ENCODE measurements at regions not wholly inside any gene's neighbourhood (a gene's known extent, or its start where the extent isn't known, plus 50 kb on each side); places are given as distances from the start of the nearest gene placed in this dataset.

DNA sequence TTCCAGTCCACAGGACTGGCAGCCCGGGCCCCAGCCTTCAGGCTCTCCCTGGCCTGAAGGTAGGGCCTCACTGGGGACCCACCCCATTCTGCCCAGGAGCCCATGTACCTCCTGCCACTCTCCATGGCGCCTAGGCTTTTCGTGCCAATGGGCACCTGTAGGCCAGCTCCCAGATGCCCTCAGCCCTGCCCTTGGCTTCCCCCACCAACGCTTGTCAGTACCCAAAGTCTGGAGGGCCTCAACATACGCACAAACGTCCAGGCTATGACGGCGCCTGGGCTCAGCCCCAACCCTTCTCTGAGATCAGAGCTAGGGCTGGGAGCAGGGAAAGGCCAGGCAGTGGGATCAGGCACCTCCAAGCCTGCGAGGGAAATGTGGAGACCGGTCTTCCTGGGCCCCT is 816.9 kb upstream of the LUZP2 start:
- H3K4me3 ChIP-seq (ENCODE audit: control insufficient read depth in 2 of 3, extremely low read depth in 1 of 3, insufficient read depth in 2 of 3, low read depth in 1 of 3, low read length in 3 of 3): no peak overlapping the region
- H3K4me1 ChIP-seq (ENCODE audit: control insufficient read depth, extremely low read depth, insufficient read depth, low read length): no peaks in the 10 kb centered on the region
- dilution Hi-C loops (cut with MboI; ENCODE audit: extremely low pct_ligation_motif_present, low sequenced_read_pairs): no loop called here
- H3K4me2 ChIP-seq (ENCODE audit: control insufficient read depth, extremely low read depth, insufficient read depth, low read depth, low read length): no peak overlapping the region
- no peaks in the 10 kb centered on the region for H3K79me2 ChIP-seq (ENCODE audit: control insufficient read depth, insufficient read depth, low read length)
- peaks cover 3% of the 10 kb centered on the region for H3K9me3 ChIP-seq (ENCODE audit: control insufficient read depth, low read depth, low read length)
- H3K9ac ChIP-seq (ENCODE audit: control insufficient read depth, extremely low read depth, insufficient read depth, low read length): no peak overlapping the region
- no peak for TF ChIP-seq EZH2 (IDR thresholded peaks at IDR 0.05; ENCODE audit: low read length)
- TF ChIP-seq, protein P1, sequence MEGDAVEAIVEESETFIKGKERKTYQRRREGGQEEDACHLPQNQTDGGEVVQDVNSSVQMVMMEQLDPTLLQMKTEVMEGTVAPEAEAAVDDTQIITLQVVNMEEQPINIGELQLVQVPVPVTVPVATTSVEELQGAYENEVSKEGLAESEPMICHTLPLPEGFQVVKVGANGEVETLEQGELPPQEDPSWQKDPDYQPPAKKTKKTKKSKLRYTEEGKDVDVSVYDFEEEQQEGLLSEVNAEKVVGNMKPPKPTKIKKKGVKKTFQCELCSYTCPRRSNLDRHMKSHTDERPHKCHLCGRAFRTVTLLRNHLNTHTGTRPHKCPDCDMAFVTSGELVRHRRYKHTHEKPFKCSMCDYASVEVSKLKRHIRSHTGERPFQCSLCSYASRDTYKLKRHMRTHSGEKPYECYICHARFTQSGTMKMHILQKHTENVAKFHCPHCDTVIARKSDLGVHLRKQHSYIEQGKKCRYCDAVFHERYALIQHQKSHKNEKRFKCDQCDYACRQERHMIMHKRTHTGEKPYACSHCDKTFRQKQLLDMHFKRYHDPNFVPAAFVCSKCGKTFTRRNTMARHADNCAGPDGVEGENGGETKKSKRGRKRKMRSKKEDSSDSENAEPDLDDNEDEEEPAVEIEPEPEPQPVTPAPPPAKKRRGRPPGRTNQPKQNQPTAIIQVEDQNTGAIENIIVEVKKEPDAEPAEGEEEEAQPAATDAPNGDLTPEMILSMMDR (optimal IDR thresholded peaks at IDR 0.05 in 1 of 3, IDR thresholded peaks at IDR 0.05 in 1 of 3, conservative IDR thresholded peaks at IDR 0.05 in 1 of 3; ENCODE audit: extremely low read depth in 1 of 3, insufficient read depth in 2 of 3, low read length in 3 of 3): no peak
- H3K27me3 ChIP-seq (ENCODE audit: control insufficient read depth, extremely low read depth, insufficient read depth, low read length): no peaks in the 10 kb centered on the region
- DNase-seq (ENCODE audit: low read depth, low spot score): no peak
- H3K36me3 ChIP-seq (ENCODE audit: control insufficient read depth in 2 of 2, extremely low read depth in 1 of 2, insufficient read depth in 2 of 2, low read length in 2 of 2): no peaks in the 10 kb centered on the region
- H2AFZ ChIP-seq (ENCODE audit: control insufficient read depth, low read length): no peak overlapping the region
- no peaks in the 10 kb centered on the region for H4K20me1 ChIP-seq (ENCODE audit: control insufficient read depth, extremely low read depth, insufficient read depth, low read length)
- no peak overlapping the region for H3K27ac ChIP-seq (ENCODE audit: control insufficient read depth, insufficient read depth, low read length)
- FAIRE-seq: no peak
- H3K9me1 ChIP-seq (ENCODE audit: control insufficient read depth, extremely low read depth, insufficient read depth, low read length): no peaks in the 10 kb centered on the region

DNA sequence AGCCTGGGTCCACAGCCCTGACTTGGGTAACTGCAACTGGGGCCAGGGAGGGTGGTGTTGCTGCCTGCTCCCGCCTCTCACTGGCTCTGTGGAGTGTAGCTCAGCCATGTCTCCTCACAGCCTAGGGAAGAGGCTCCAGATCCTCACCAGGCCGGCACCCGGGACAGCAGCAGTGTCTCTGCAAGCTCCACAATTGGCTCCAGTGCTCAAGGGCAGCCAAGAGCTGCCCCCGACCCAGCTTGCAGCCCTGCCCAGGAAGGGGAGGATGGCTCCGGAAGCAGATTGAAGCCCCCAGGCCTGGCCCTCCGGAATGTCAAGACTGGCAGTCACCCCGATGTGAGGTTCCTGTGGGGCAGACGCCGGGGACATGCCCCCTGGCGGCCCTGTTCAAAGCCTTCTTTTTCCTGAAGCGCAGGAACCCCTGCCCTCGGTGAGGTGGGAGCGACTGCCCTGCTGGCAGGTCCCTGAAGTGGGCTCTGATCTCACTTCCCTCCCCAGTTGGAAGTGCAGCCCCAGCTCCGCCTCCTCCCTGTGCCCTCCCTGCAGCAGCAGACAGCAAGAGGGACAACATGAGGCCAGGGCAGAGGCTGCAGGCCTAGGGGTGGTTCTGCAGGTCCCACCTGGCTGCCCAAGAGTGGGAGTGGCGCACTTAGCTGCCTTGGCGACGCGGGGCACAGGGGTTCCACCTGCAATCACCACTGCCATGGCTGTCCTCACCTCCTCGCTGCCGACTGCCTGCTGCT is 816.2 kb upstream of the LUZP2 start:
- Histone ChIP-seq H3K27ac (ENCODE audit: control insufficient read depth, insufficient read depth, low read length) (no peak overlapping the region), H3K9me1 (ENCODE audit: control insufficient read depth, extremely low read depth, insufficient read depth, low read length) (no peaks in the 10 kb centered on the region), H3K4me3 (ENCODE audit: control insufficient read depth in 2 of 3, extremely low read depth in 1 of 3, insufficient read depth in 2 of 3, low read depth in 1 of 3, low read length in 3 of 3) (no peak overlapping the region), H3K36me3 (ENCODE audit: control insufficient read depth in 2 of 2, extremely low read depth in 1 of 2, insufficient read depth in 2 of 2, low read length in 2 of 2) (no peaks in the 10 kb centered on the region), H3K9ac (ENCODE audit: control insufficient read depth, extremely low read depth, insufficient read depth, low read length) (no peak overlapping the region), H3K4me2 (ENCODE audit: control insufficient read depth, extremely low read depth, insufficient read depth, low read depth, low read length) (no peak overlapping the region), H4K20me1 (ENCODE audit: control insufficient read depth, extremely low read depth, insufficient read depth, low read length) (no peaks in the 10 kb centered on the region), H3K79me2 (ENCODE audit: control insufficient read depth, insufficient read depth, low read length) (no peaks in the 10 kb centered on the region), H3K27me3 (ENCODE audit: control insufficient read depth, extremely low read depth, insufficient read depth, low read length) (no peaks in the 10 kb centered on the region), H3K9me3 (ENCODE audit: control insufficient read depth, low read depth, low read length) (peaks cover 3% of the 10 kb centered on the region), H2AFZ (ENCODE audit: control insufficient read depth, low read length) (no peak overlapping the region), H3K4me1 (ENCODE audit: control insufficient read depth, extremely low read depth, insufficient read depth, low read length) (no peaks in the 10 kb centered on the region)
- dilution Hi-C loops (cut with MboI; ENCODE audit: extremely low pct_ligation_motif_present, low sequenced_read_pairs): no loop called here
- TF ChIP-seq, protein P1 (optimal IDR thresholded peaks at IDR 0.05 in 1 of 3, IDR thresholded peaks at IDR 0.05 in 1 of 3, conservative IDR thresholded peaks at IDR 0.05 in 1 of 3; ENCODE audit: extremely low read depth in 1 of 3, insufficient read depth in 2 of 3, low read length in 3 of 3): no peak
- no peak for TF ChIP-seq EZH2 (IDR thresholded peaks at IDR 0.05; ENCODE audit: low read length)
- no peak for DNase-seq (ENCODE audit: low read depth, low spot score)
- FAIRE-seq: no peak
